ENCODE measurements at regions not wholly inside any gene's neighbourhood (a gene's known extent, or its start where the extent isn't known, plus 50 kb on each side); places are given as distances from the start of the nearest gene placed in this dataset.
"Not testable (repeated sequence)": the region's sequence is repeated elsewhere in the genome, so short reads cannot be mapped to it uniquely, and the experiment has no call there.

DNA sequence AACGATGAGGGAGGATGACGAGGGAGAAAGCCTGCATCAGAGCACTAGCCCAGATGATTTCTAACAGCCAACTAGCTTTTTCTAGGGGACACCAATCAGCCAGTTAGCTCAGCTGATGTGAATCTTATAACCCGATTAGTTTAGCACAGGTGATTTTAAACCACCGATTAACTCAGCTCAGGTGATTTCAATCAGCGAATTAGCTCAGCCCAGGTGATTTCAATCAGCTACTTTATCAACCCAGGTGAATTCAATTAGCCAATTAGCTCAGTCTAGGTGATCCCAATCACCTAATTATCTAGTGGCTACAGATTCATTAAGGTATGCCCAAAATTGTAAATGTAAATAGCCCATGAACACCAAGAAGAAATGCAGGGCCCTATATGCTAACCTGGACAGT is 146.9 kb downstream of the ZNF486 start:
- WGBS, 2 donors, result 56 to 69% methylated on average over 5 of the region's 5 CpGs
- TF ChIP-seq, protein P1, sequence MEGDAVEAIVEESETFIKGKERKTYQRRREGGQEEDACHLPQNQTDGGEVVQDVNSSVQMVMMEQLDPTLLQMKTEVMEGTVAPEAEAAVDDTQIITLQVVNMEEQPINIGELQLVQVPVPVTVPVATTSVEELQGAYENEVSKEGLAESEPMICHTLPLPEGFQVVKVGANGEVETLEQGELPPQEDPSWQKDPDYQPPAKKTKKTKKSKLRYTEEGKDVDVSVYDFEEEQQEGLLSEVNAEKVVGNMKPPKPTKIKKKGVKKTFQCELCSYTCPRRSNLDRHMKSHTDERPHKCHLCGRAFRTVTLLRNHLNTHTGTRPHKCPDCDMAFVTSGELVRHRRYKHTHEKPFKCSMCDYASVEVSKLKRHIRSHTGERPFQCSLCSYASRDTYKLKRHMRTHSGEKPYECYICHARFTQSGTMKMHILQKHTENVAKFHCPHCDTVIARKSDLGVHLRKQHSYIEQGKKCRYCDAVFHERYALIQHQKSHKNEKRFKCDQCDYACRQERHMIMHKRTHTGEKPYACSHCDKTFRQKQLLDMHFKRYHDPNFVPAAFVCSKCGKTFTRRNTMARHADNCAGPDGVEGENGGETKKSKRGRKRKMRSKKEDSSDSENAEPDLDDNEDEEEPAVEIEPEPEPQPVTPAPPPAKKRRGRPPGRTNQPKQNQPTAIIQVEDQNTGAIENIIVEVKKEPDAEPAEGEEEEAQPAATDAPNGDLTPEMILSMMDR (IDR thresholded peaks at IDR 0.05), result no peak
- TF ChIP-seq POLR2A (IDR thresholded peaks at IDR 0.05), result no peak
- H3K4me3 ChIP-seq, result no peak overlapping the region
- no peaks in the 10 kb centered on the region for H3K27me3 ChIP-seq
- H3K4me1 ChIP-seq, result no peaks in the 10 kb centered on the region
- DNase-seq, result no peak
- no peaks in the 10 kb centered on the region for H3K9me3 ChIP-seq
- H3K36me3 ChIP-seq (ENCODE audit: low read depth, missing control alignments), result no peaks in the 10 kb centered on the region
- H3K27ac ChIP-seq, result no peak overlapping the region
- intact Hi-C loops (cut with DNase I; ENCODE audit: low total_unique reads), result no loop called here

DNA sequence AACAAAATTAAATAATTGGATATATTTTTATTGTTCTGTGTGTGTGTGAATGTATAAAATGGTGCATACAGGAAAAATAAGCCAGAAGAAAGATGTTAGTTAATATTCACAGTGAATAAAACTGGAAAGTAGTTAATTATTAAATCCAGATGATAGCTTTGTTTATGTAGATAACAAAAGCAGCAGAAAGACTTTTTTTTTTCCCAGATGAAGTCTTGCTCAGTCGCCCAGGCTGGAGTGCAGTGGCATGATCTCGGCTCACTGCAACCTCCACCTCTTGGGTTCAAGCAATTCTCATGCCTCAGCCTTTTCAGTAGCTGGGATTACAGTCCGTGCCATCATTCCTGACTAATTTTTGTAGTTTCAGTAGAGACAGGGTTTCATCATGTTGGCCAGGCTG is 140.1 kb downstream of the ZNF486 start:
- Histone ChIP-seq H3K27me3 (no peaks in the 10 kb centered on the region), H3K27ac (no peak overlapping the region), H3K4me1 (no peaks in the 10 kb centered on the region), H3K9me3 (no peaks in the 10 kb centered on the region), H3K36me3 (ENCODE audit: low read depth, missing control alignments) (no peaks in the 10 kb centered on the region), H3K4me3 (no peak overlapping the region)
- WGBS, 2 donors, result 65 to 80% methylated on average over 3 of the region's 3 CpGs
- no peak for DNase-seq
- intact Hi-C loops (cut with DNase I; ENCODE audit: low total_unique reads), result no loop called here
- TF ChIP-seq POLR2A (IDR thresholded peaks at IDR 0.05), result no peak
- TF ChIP-seq, protein P1 (IDR thresholded peaks at IDR 0.05), result no peak

DNA sequence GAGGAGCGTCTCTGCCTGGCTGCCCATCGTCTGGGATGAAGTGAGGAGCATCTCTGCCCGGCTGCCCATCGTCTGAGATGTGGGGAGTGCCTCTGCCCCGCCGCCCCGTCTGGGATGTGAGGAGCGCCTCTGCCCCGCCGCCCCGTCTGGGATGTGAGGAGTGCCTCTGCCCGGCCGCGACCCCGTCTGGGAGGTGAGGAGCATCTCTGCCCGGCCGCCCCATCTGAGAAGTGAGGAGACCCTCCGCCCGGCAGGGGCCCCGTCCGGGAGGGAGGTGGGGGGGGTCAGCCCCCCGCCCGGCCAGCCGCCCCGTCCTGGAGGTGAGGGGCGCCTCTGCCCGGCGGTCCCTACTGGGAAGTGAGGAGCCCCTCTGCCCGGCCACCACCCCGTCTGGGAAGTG is 129.3 kb downstream of the ZNF486 start:
- intact Hi-C loops (cut with DNase I; ENCODE audit: low total_unique reads); H3K4me1 ChIP-seq; H3K27me3 ChIP-seq; H3K36me3 ChIP-seq (ENCODE audit: low read depth, missing control alignments); DNase-seq; H3K9me3 ChIP-seq; H3K27ac ChIP-seq: not testable (repeated sequence)
- WGBS, 2 donors, result 67 to 80% methylated on average over 9 to 28 of the region's 30 CpGs
- peak overlapping the region in 1 of 2 donors; percentile 13 for H3K4me3 ChIP-seq

DNA sequence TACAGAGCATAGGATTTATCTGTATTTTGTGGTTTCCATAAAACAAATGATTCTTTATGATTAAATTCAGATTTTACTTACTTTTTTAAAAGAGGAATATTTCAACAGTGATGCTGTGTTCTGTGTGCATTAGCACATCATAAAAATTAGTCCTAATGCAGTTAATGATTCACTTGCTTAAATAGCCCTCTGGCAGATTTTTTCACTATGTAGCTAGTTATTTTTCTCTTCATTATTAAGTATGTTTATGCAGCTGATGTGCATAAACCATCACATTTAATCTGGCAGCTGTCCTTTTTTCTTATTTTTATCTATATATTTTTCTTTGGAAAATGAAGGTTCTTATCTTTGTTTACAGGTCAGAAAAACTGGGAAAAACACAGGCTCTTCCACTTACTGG is 127.2 kb downstream of the ZNF486 start:
- Histone ChIP-seq H3K9me3 (no peaks in the 10 kb centered on the region), H3K27ac (no peak overlapping the region), H3K4me3 (no peak overlapping the region), H3K4me1 (no peaks in the 10 kb centered on the region), H3K27me3 (no peaks in the 10 kb centered on the region), H3K36me3 (ENCODE audit: low read depth, missing control alignments) (no peaks in the 10 kb centered on the region)
- no peak for DNase-seq
- intact Hi-C loops (cut with DNase I; ENCODE audit: low total_unique reads), result no loop called here
- no peak for TF ChIP-seq POLR2A (IDR thresholded peaks at IDR 0.05)
- TF ChIP-seq, protein P1 (IDR thresholded peaks at IDR 0.05), result no peak

DNA sequence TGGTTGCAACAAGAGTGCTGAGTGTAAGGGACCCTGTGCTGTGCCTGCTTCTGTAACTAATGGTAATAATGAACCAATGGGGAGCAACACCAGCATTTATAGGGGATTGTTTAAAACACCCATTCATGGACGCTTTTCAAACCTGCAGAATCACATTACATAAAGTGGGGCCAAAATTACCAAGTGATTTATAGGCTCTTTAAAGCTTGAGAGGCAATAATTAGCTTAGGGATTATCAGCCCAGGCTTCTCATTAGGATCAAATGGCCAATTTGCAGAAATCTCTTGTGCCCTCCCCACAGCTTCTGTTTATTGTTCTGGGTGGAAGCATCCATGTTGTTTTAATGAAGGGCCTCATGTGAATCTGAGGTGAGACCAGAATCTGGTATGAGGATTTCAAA is 125.5 kb downstream of the ZNF486 start:
- H3K9me3 ChIP-seq; H3K36me3 ChIP-seq (ENCODE audit: low read depth, missing control alignments); H3K27me3 ChIP-seq; DNase-seq; H3K4me1 ChIP-seq; intact Hi-C loops (cut with DNase I; ENCODE audit: low total_unique reads); H3K27ac ChIP-seq; H3K4me3 ChIP-seq: not testable (repeated sequence)
- WGBS, 2 donors, result 42 to 60% methylated on average over 1 of the region's 1 CpG

DNA sequence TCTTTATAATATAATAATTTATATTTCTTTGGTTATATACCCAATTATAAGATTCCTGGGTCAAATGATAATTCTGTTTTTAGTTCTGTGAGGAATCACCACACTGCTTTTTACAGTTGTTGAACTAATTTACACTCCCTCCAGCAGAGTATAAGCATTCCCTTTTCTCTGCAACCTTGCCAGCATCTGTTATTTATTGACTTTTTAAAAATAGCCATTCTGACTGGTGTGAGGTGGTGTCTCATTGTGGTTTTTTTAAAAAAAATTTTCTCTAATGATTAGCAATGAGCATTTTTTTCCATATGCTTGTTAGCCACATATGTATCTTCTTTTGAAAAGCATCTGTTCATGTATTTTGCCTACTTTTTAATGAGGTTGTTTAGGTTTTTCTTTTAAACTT is 122.2 kb downstream of the ZNF486 start:
- no peak overlapping the region for H3K4me3 ChIP-seq
- H3K36me3 ChIP-seq (ENCODE audit: low read depth, missing control alignments), result no peaks in the 10 kb centered on the region
- DNase-seq, result no peak
- intact Hi-C loops (cut with DNase I; ENCODE audit: low total_unique reads), result no loop called here
- H3K4me1 ChIP-seq, result no peaks in the 10 kb centered on the region
- no peak for TF ChIP-seq POLR2A (IDR thresholded peaks at IDR 0.05)
- TF ChIP-seq, protein P1 (IDR thresholded peaks at IDR 0.05), result no peak
- no peaks in the 10 kb centered on the region for H3K27me3 ChIP-seq
- H3K9me3 ChIP-seq, result no peaks in the 10 kb centered on the region
- no peak overlapping the region for H3K27ac ChIP-seq
